NCI-H1930 (cell line): ENCODE measurements at regions not wholly inside any gene's neighbourhood (a gene's known extent, or its start where the extent isn't known, plus 50 kb on each side); places are given as distances from the start of the nearest gene placed in this dataset.
"Not testable (repeated sequence)": the region's sequence is repeated elsewhere in the genome, so short reads cannot be mapped to it uniquely, and the experiment has no call there.

Experiments
- DNase-seq, 2 experiments: peaks; one replicate each; lab custom pipeline; 2025; lab: John Stamatoyannopoulos, UW

GRCh38 chr3:140870351-140870750, 71.3 kb upstream of the SLC25A36 start:
- no peak for DNase-seq

- no peak for DNase-seq
Measured at GRCh38 chr3:140871022-140871421, 70.6 kb upstream of the SLC25A36 start.

GRCh38 chr3:140872165-140872564, 69.5 kb upstream of the SLC25A36 start:
- DNase-seq, result not testable (repeated sequence)

GRCh38 chr3:140883428-140884040, 58.1 kb upstream of the SLC25A36 start:
- no peak for DNase-seq

GRCh38 chr3:140885697-140886096, 55.9 kb upstream of the SLC25A36 start:
- not testable (repeated sequence) for DNase-seq
